OCI-LY7 (cell line): ENCODE measurements at regions not wholly inside any gene's neighbourhood (a gene's known extent, or its start where the extent isn't known, plus 50 kb on each side); places are given as distances from the start of the nearest gene placed in this dataset.

Experiments
- EZH2phosphoT487 ChIP-seq: fragments of 200-600 bp; sonication (generic); IDR thresholded peaks from 2 replicates; pipeline ENCODE4 v1.6.1; 2018; ENCODE audit warnings: low read depth, borderline replicate concordance, mild to moderate bottlenecking, mixed run types, antibody characterized with exemption, low read length, moderate library complexity, mixed read lengths
- TF ChIP-seq, protein P1 (sequence below): fragments of 200-600 bp; sonication (generic); conservative IDR thresholded peaks from 2 replicates; pipeline ENCODE4 v1.5.1; 2014; ENCODE audit warnings: mild to moderate bottlenecking, antibody characterized with exemption, low read length, moderate library complexity, mixed read lengths

DNA sequence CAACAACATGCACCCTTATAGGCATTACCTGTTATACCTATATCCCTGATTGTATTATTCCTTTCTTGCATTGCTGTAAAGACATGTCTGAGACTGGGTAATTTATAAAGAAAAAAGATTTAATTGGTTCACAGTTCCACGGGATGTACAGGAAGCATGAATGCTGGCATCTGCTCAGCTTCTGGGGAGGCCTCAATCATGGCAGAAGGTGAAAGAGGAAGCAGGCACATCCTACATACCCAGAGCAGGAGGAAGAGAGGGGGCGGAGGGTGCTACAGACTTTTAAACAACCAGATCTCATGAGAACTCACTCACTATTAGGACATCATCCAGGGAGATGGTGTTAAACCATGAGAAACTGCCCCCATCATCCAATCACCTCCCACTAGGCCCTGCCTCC is 191.7 kb upstream of the SPHKAP start:
- TF ChIP-seq, protein P1, sequence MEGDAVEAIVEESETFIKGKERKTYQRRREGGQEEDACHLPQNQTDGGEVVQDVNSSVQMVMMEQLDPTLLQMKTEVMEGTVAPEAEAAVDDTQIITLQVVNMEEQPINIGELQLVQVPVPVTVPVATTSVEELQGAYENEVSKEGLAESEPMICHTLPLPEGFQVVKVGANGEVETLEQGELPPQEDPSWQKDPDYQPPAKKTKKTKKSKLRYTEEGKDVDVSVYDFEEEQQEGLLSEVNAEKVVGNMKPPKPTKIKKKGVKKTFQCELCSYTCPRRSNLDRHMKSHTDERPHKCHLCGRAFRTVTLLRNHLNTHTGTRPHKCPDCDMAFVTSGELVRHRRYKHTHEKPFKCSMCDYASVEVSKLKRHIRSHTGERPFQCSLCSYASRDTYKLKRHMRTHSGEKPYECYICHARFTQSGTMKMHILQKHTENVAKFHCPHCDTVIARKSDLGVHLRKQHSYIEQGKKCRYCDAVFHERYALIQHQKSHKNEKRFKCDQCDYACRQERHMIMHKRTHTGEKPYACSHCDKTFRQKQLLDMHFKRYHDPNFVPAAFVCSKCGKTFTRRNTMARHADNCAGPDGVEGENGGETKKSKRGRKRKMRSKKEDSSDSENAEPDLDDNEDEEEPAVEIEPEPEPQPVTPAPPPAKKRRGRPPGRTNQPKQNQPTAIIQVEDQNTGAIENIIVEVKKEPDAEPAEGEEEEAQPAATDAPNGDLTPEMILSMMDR: no peak
- no peak for TF ChIP-seq EZH2phosphoT487
